ENCODE measurements at regions not wholly inside any gene's neighbourhood (a gene's known extent, or its start where the extent isn't known, plus 50 kb on each side); places are given as distances from the start of the nearest gene placed in this dataset.
A peak's percentile ranks its signal among the peaks of the same experiment; 100 is the strongest.
"Not testable (repeated sequence)": the region's sequence is repeated elsewhere in the genome, so short reads cannot be mapped to it uniquely, and the experiment has no call there.

GRCh38 chr6:16824845-16825685, 63.8 kb upstream of the ATXN1 start:
- no peak for DNase-seq (ENCODE audit: insufficient read length)
- peak; percentile 46 for FAIRE-seq

GRCh38 chr6:16823718-16824352, 62.6 kb upstream of the ATXN1 start:
- TF ChIP-seq POLR2A (IDR thresholded peaks at IDR 0.05; ENCODE audit: low read depth, low read length) = no peak
- TF ChIP-seq POLR2AphosphoS5 (IDR thresholded peaks at IDR 0.05; ENCODE audit: low read depth, low read length) = no peak
- no peak for TF ChIP-seq TAF1 (IDR thresholded peaks at IDR 0.05; ENCODE audit: borderline replicate concordance, low read depth, low read length)
- DNase-seq (ENCODE audit: insufficient read length) (no peak), FAIRE-seq (no peak)

More at GRCh38 chr6:16824845-16825685, 63.8 kb upstream of the ATXN1 start:
- TF ChIP-seq POLR2A (IDR thresholded peaks at IDR 0.05; ENCODE audit: low read depth, low read length) (no peak), POLR2AphosphoS5 (IDR thresholded peaks at IDR 0.05; ENCODE audit: low read depth, low read length) (no peak), TAF1 (IDR thresholded peaks at IDR 0.05; ENCODE audit: borderline replicate concordance, low read depth, low read length) (no peak)

GRCh38 chr6:16822975-16823717, 61.9 kb upstream of the ATXN1 start:
- FAIRE-seq (no peak), DNase-seq (ENCODE audit: insufficient read length) (no peak)
- TF ChIP-seq TAF1 (IDR thresholded peaks at IDR 0.05; ENCODE audit: borderline replicate concordance, low read depth, low read length) (no peak), POLR2AphosphoS5 (IDR thresholded peaks at IDR 0.05; ENCODE audit: low read depth, low read length) (no peak), POLR2A (IDR thresholded peaks at IDR 0.05; ENCODE audit: low read depth, low read length) (no peak)

- DNase-seq (ENCODE audit: insufficient read length) (no peak), FAIRE-seq (no peak)
- TF ChIP-seq TAF1 (IDR thresholded peaks at IDR 0.05; ENCODE audit: borderline replicate concordance, low read depth, low read length) (no peak), POLR2AphosphoS5 (IDR thresholded peaks at IDR 0.05; ENCODE audit: low read depth, low read length) (no peak), POLR2A (IDR thresholded peaks at IDR 0.05; ENCODE audit: low read depth, low read length) (no peak)
Measured at GRCh38 chr6:16822529-16822928, 61.3 kb upstream of the ATXN1 start.

GRCh38 chr6:16821834-16822264, 60.6 kb upstream of the ATXN1 start:
- FAIRE-seq (no peak), DNase-seq (ENCODE audit: insufficient read length) (no peak)
- TF ChIP-seq POLR2A (IDR thresholded peaks at IDR 0.05; ENCODE audit: low read depth, low read length) (no peak), POLR2AphosphoS5 (IDR thresholded peaks at IDR 0.05; ENCODE audit: low read depth, low read length) (no peak), TAF1 (IDR thresholded peaks at IDR 0.05; ENCODE audit: borderline replicate concordance, low read depth, low read length) (no peak)

- DNase-seq (ENCODE audit: insufficient read length); FAIRE-seq: not testable (repeated sequence)
Measured at GRCh38 chr6:16820262-16820661, 59.0 kb upstream of the ATXN1 start.

GRCh38 chr6:16819752-16820151, 58.5 kb upstream of the ATXN1 start:
- DNase-seq (ENCODE audit: insufficient read length) (no peak), FAIRE-seq (no peak)
- no peak for TF ChIP-seq TAF1 (IDR thresholded peaks at IDR 0.05; ENCODE audit: borderline replicate concordance, low read depth, low read length)
- TF ChIP-seq POLR2A (IDR thresholded peaks at IDR 0.05; ENCODE audit: low read depth, low read length) = no peak
- TF ChIP-seq POLR2AphosphoS5 (IDR thresholded peaks at IDR 0.05; ENCODE audit: low read depth, low read length) = no peak

- TF ChIP-seq POLR2AphosphoS5 (IDR thresholded peaks at IDR 0.05; ENCODE audit: low read depth, low read length) (no peak), TAF1 (IDR thresholded peaks at IDR 0.05; ENCODE audit: borderline replicate concordance, low read depth, low read length) (no peak), POLR2A (IDR thresholded peaks at IDR 0.05; ENCODE audit: low read depth, low read length) (no peak)
- no peak for FAIRE-seq
Measured at GRCh38 chr6:16818992-16819626, 57.8 kb upstream of the ATXN1 start.

GRCh38 chr6:16817594-16817993, 56.3 kb upstream of the ATXN1 start:
- FAIRE-seq (no peak), DNase-seq (ENCODE audit: insufficient read length) (no peak)
- TF ChIP-seq POLR2A (IDR thresholded peaks at IDR 0.05; ENCODE audit: low read depth, low read length) = no peak
- no peak for TF ChIP-seq POLR2AphosphoS5 (IDR thresholded peaks at IDR 0.05; ENCODE audit: low read depth, low read length)
- TF ChIP-seq TAF1 (IDR thresholded peaks at IDR 0.05; ENCODE audit: borderline replicate concordance, low read depth, low read length) = no peak

More at GRCh38 chr6:16818992-16819626, 57.8 kb upstream of the ATXN1 start:
- no peak for DNase-seq (ENCODE audit: insufficient read length)

GRCh38 chr6:16816891-16817290, 55.6 kb upstream of the ATXN1 start:
- DNase-seq (ENCODE audit: insufficient read length) = no peak
- no peak for TF ChIP-seq POLR2A (IDR thresholded peaks at IDR 0.05; ENCODE audit: low read depth, low read length)
- TF ChIP-seq POLR2AphosphoS5 (IDR thresholded peaks at IDR 0.05; ENCODE audit: low read depth, low read length) = no peak
- no peak for TF ChIP-seq TAF1 (IDR thresholded peaks at IDR 0.05; ENCODE audit: borderline replicate concordance, low read depth, low read length)
- no peak for FAIRE-seq

- no peak for DNase-seq (ENCODE audit: insufficient read length)
- TF ChIP-seq TAF1 (IDR thresholded peaks at IDR 0.05; ENCODE audit: borderline replicate concordance, low read depth, low read length) = no peak
- TF ChIP-seq POLR2AphosphoS5 (IDR thresholded peaks at IDR 0.05; ENCODE audit: low read depth, low read length) = no peak
- TF ChIP-seq POLR2A (IDR thresholded peaks at IDR 0.05; ENCODE audit: low read depth, low read length) = no peak
- no peak for FAIRE-seq
Measured at GRCh38 chr6:16812993-16813392, 51.7 kb upstream of the ATXN1 start.
